ENCODE measurements at regions not wholly inside any gene's neighbourhood (a gene's known extent, or its start where the extent isn't known, plus 50 kb on each side); places are given as distances from the start of the nearest gene placed in this dataset.

DNA sequence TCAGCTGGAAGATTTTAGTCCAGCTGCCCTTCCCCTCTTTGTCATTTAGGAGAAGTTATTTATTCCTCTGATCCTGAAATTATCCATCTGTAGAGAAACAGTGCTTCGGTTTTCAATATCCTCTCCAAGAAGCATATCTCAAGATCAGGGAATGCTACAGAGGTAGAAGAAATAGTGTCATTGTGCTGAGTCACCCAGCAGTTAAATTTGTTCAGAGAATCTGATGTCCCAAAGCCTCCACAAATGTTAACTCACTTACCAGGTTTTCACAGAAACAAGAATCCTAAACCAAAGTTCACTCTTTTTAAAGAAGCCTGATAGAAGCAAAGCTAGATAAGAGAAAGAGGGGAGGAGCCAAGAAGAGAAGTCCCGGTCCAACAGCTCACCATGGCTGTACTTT is 480.7 kb upstream of the GYPC start:
- DNase-seq (ENCODE audit: low read depth): no peak
- Histone ChIP-seq H3K9ac (ENCODE audit: low read length) (no peak overlapping the region), H3K4me1 (ENCODE audit: control insufficient read depth, insufficient read depth, low read length) (no peaks in the 10 kb centered on the region), H3K4me3 (ENCODE audit: low read length) (no peak overlapping the region), H3K9me3 (ENCODE audit: control insufficient read depth, low read length) (no peaks in the 10 kb centered on the region), H3K27me3 (replicated peaks; ENCODE audit: control insufficient read depth, insufficient read depth, low read length) (no peaks in the 10 kb centered on the region), H3K36me3 (ENCODE audit: control insufficient read depth, insufficient read depth, low read length, severe bottlenecking) (no peaks in the 10 kb centered on the region)

DNA sequence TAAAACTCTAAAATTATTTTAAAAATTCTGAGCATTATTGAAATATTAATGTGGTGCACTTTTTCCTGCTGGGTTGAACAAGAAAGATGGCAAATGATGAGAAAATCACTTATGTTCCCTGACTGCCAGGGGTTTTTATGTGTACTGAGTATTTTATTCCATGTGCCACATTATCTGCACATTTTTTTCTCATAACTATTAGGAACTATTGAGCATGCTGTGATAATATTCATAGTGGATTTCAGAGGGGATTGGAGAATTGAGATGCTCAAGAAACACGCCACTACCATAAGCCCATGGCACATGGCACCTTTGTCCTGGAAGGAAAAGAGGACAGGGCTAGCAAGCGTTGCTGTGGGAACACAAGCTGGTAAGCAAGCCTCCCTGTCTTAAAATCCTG is 478.5 kb upstream of the GYPC start:
- Histone ChIP-seq H3K27me3 (replicated peaks; ENCODE audit: control insufficient read depth, insufficient read depth, low read length) (no peaks in the 10 kb centered on the region), H3K36me3 (ENCODE audit: control insufficient read depth, insufficient read depth, low read length, severe bottlenecking) (no peaks in the 10 kb centered on the region), H3K4me1 (ENCODE audit: control insufficient read depth, insufficient read depth, low read length) (no peaks in the 10 kb centered on the region)

DNA sequence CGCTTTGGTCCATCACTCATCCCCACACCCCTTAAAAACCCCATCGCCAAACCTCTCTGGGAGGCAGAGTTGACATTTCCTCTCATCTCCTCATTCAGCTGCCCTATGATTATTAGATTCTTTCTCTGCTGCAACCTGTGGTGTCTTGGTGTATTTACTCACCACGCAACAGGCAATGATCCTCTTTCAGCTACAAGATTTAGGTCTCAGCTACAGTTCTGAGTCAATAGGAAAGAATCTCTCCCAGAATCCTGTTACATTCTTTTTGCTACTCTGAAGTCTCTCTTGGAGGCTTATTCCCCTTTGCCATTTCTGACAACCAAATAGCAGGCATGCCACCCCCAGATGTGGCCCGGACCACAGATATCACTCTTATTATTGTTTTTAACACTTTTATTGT is 468.3 kb upstream of the GYPC start:
- Histone ChIP-seq H3K4me1 (ENCODE audit: control insufficient read depth, insufficient read depth, low read length) (no peaks in the 10 kb centered on the region), H3K36me3 (ENCODE audit: control insufficient read depth, insufficient read depth, low read length, severe bottlenecking) (no peaks in the 10 kb centered on the region), H3K9me3 (ENCODE audit: control insufficient read depth, low read length) (peaks cover 5% of the 10 kb centered on the region), H3K9ac (ENCODE audit: low read length) (no peak overlapping the region), H3K4me3 (ENCODE audit: low read length) (no peak overlapping the region), H3K27me3 (replicated peaks; ENCODE audit: control insufficient read depth, insufficient read depth, low read length) (no peaks in the 10 kb centered on the region)
- DNase-seq (ENCODE audit: low read depth): no peak

More for the DNA sequence above, 478.5 kb upstream of the GYPC start:
- Histone ChIP-seq H3K4me3 (ENCODE audit: low read length) (no peak overlapping the region), H3K9me3 (ENCODE audit: control insufficient read depth, low read length) (no peaks in the 10 kb centered on the region), H3K9ac (ENCODE audit: low read length) (no peak overlapping the region)
- no peak for DNase-seq (ENCODE audit: low read depth)

DNA sequence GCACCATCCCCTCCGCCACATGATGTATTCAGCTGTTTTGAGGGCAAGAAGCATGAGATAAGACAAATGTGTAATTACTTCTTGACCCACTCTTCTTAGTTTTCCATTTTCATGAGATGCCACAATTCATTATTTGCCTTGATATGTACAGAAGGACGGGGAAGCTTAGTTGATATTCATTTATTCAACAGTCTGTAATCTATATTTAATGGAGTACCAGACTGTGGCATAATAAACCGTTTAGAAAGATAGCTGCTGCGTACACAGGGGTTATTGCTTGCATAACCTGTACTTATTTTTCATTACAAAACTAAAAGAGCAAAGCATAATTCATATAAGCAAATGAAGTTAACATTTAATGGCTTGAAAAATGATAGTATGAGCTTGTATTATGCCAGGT is 466.4 kb upstream of the GYPC start:
- no peak for DNase-seq (ENCODE audit: low read depth)
- H3K9me3 ChIP-seq (ENCODE audit: control insufficient read depth, low read length): peaks cover 5% of the 10 kb centered on the region
- no peaks in the 10 kb centered on the region for H3K27me3 ChIP-seq (replicated peaks; ENCODE audit: control insufficient read depth, insufficient read depth, low read length)
- H3K9ac ChIP-seq (ENCODE audit: low read length): no peak overlapping the region
- no peaks in the 10 kb centered on the region for H3K4me1 ChIP-seq (ENCODE audit: control insufficient read depth, insufficient read depth, low read length)
- no peaks in the 10 kb centered on the region for H3K36me3 ChIP-seq (ENCODE audit: control insufficient read depth, insufficient read depth, low read length, severe bottlenecking)
- H3K4me3 ChIP-seq (ENCODE audit: low read length): no peak overlapping the region

DNA sequence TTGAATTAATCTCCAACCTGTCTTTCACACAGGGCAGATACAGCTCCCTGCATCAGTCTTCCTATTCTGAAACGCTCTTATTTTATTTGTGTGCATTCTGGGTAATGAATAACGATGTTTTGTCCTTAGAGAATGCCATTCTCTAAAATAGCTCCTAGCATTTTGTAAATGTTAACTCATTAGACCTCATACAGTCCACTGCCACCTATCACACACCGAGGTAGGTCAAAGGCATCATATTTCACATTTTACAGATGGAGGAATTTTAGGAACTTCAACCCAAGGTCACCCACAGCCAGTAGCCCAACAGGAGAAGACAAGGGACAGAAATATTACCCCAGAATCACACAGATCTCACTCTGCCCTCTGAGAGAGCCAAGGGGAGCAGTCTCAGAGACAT is 455.4 kb upstream of the GYPC start:
- no peak for DNase-seq (ENCODE audit: low read depth)
- Histone ChIP-seq H3K36me3 (ENCODE audit: control insufficient read depth, insufficient read depth, low read length, severe bottlenecking) (no peaks in the 10 kb centered on the region), H3K9ac (ENCODE audit: low read length) (no peak overlapping the region), H3K4me1 (ENCODE audit: control insufficient read depth, insufficient read depth, low read length) (no peaks in the 10 kb centered on the region), H3K4me3 (ENCODE audit: low read length) (no peak overlapping the region), H3K9me3 (ENCODE audit: control insufficient read depth, low read length) (no peaks in the 10 kb centered on the region), H3K27me3 (replicated peaks; ENCODE audit: control insufficient read depth, insufficient read depth, low read length) (peaks cover 2% of the 10 kb centered on the region)

DNA sequence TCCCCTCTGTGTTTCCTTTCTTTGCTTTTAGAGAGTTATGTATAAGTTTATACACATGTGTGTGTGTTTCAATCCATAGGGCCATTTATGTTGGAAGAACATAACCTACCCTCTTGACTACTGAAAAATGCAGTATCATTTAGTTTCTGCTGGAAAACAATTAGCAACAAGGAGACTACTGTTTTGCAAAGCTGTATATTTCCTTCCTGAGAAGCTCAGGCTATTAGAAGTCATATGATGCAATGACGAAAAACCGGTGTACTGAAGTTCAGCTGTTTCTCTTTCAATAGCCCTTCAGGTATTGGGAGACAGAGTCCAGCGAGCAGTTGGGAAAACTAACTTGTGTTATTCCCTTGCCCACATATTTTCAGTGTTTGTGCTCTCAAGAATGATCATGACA is 447.7 kb upstream of the GYPC start:
- Histone ChIP-seq H3K27me3 (replicated peaks; ENCODE audit: control insufficient read depth, insufficient read depth, low read length) (no peaks in the 10 kb centered on the region), H3K9me3 (ENCODE audit: control insufficient read depth, low read length) (no peaks in the 10 kb centered on the region), H3K9ac (ENCODE audit: low read length) (no peak overlapping the region), H3K4me3 (ENCODE audit: low read length) (no peak overlapping the region), H3K4me1 (ENCODE audit: control insufficient read depth, insufficient read depth, low read length) (no peaks in the 10 kb centered on the region), H3K36me3 (ENCODE audit: control insufficient read depth, insufficient read depth, low read length, severe bottlenecking) (no peaks in the 10 kb centered on the region)
- DNase-seq (ENCODE audit: low read depth): no peak

DNA sequence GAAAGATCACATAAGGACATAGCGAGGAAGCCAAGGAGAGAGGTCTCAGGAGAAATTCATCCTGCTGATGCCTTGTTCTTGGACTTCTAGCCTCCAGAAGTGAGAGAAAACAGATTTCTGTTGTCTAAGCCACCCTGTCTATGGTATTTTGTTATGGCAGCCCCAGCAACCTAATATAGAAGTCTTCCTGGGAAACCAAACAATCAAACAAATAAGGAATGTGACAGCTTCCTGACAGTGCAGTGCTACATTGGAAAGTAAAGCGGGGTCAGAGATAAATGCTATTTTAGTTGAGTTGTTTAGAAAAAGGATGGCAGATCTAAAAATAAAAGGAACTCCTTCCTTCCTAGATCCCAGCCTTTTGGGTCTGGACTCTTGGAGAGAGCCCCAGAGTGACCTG is 443.2 kb upstream of the GYPC start:
- DNase-seq (ENCODE audit: low read depth): no peak
- no peaks in the 10 kb centered on the region for H3K27me3 ChIP-seq (replicated peaks; ENCODE audit: control insufficient read depth, insufficient read depth, low read length)
- no peaks in the 10 kb centered on the region for H3K9me3 ChIP-seq (ENCODE audit: control insufficient read depth, low read length)
- H3K9ac ChIP-seq (ENCODE audit: low read length): no peak overlapping the region
- no peak overlapping the region for H3K4me3 ChIP-seq (ENCODE audit: low read length)
- no peaks in the 10 kb centered on the region for H3K4me1 ChIP-seq (ENCODE audit: control insufficient read depth, insufficient read depth, low read length)
- no peaks in the 10 kb centered on the region for H3K36me3 ChIP-seq (ENCODE audit: control insufficient read depth, insufficient read depth, low read length, severe bottlenecking)

DNA sequence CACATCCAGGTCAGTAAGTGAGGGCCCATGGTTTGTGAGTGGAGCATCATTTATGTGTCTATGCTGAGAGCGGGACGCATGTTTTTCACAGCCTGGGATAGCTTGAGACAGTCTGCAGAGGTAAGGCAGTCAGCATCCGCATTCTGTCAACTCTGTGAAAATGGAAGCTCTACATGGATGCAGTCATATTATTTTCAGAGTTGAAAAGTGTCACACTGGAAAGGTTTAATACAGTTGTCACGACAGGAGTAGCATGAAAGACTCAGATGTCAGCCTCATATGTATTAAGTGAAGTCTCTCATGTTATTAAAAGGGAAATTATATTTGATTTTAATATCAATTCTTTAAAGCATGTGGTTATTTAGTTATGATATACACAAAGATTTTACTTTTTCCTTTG is 436.9 kb upstream of the GYPC start:
- Histone ChIP-seq H3K4me3 (ENCODE audit: low read length) (no peak overlapping the region), H3K36me3 (ENCODE audit: control insufficient read depth, insufficient read depth, low read length, severe bottlenecking) (no peaks in the 10 kb centered on the region)
- no peak for DNase-seq (ENCODE audit: low read depth)

DNA sequence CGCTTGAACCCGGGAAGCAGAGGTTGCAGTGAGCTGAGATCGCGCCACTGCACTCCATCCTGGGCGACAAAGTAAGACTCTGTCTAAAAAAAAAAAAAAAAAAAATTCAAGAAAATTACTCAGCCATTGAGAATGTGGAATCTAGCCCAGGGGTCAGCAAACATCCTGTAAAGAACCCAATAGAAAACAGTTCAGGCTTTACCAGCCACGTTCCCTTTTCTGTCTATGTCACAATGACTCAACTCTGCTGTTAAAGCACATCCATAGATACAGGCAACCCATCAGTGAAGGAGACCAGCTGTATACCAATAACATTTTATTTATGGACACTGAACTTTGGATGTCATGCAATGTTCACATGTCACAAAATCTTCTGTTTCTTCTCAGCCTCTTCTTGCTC is 435.6 kb upstream of the GYPC start:
- Histone ChIP-seq H3K9ac (ENCODE audit: low read length) (no peak overlapping the region), H3K4me3 (ENCODE audit: low read length) (no peak overlapping the region), H3K36me3 (ENCODE audit: control insufficient read depth, insufficient read depth, low read length, severe bottlenecking) (no peaks in the 10 kb centered on the region), H3K27me3 (replicated peaks; ENCODE audit: control insufficient read depth, insufficient read depth, low read length) (no peaks in the 10 kb centered on the region), H3K4me1 (ENCODE audit: control insufficient read depth, insufficient read depth, low read length) (peaks cover 5% of the 10 kb centered on the region), H3K9me3 (ENCODE audit: control insufficient read depth, low read length) (no peaks in the 10 kb centered on the region)
- DNase-seq (ENCODE audit: low read depth): no peak

More for the DNA sequence above, 436.9 kb upstream of the GYPC start:
- H3K4me1 ChIP-seq (ENCODE audit: control insufficient read depth, insufficient read depth, low read length): peaks cover 2% of the 10 kb centered on the region
- H3K9ac ChIP-seq (ENCODE audit: low read length): no peak overlapping the region
- no peaks in the 10 kb centered on the region for H3K27me3 ChIP-seq (replicated peaks; ENCODE audit: control insufficient read depth, insufficient read depth, low read length)
- H3K9me3 ChIP-seq (ENCODE audit: control insufficient read depth, low read length): no peaks in the 10 kb centered on the region

DNA sequence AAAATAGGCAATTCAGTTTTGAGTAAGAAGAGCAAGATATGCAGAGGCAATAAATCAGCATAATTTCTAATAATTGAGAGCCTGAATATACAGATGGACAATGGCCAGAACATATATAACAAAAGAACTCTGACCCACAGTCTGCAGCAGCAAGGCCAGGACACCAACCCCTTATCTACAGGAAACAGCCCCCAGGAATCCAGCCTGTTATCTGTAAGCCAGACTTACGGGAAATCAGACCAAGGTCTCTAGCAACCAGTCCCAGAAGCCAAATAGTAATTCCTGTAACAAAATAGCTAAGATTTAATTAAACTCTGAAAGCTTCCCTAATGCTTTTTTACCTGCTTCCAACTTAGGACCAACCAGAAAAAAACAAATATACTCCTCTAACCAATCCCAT is 434.5 kb upstream of the GYPC start:
- Histone ChIP-seq H3K9ac (ENCODE audit: low read length) (no peak overlapping the region), H3K4me1 (ENCODE audit: control insufficient read depth, insufficient read depth, low read length) (peaks cover 5% of the 10 kb centered on the region), H3K36me3 (ENCODE audit: control insufficient read depth, insufficient read depth, low read length, severe bottlenecking) (no peaks in the 10 kb centered on the region), H3K27me3 (replicated peaks; ENCODE audit: control insufficient read depth, insufficient read depth, low read length) (no peaks in the 10 kb centered on the region), H3K4me3 (ENCODE audit: low read length) (no peak overlapping the region), H3K9me3 (ENCODE audit: control insufficient read depth, low read length) (no peaks in the 10 kb centered on the region)
- DNase-seq (ENCODE audit: low read depth): no peak

DNA sequence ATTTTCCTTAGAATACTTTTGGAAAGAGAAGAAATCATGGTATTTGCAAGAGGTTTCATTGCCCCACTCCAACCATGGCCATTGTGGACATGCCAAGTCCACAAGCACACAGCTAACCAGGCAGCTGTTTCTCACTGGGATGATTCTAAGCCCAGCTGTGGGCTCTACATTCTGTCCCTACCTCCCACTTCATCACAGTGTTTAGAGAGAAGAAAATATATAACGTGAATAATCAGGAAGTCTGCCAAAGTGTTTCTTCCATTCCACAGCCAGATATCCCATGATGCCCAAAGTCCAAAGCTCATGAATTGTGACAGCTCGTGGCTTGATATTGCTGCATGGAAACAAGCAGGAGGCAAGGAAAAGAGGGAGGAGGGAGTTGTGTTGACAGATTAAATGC is 433.7 kb upstream of the GYPC start:
- H3K4me1 ChIP-seq (ENCODE audit: control insufficient read depth, insufficient read depth, low read length): peaks cover 5% of the 10 kb centered on the region
- H3K9me3 ChIP-seq (ENCODE audit: control insufficient read depth, low read length): no peaks in the 10 kb centered on the region
- no peaks in the 10 kb centered on the region for H3K27me3 ChIP-seq (replicated peaks; ENCODE audit: control insufficient read depth, insufficient read depth, low read length)
- no peak overlapping the region for H3K4me3 ChIP-seq (ENCODE audit: low read length)
- no peaks in the 10 kb centered on the region for H3K36me3 ChIP-seq (ENCODE audit: control insufficient read depth, insufficient read depth, low read length, severe bottlenecking)
- H3K9ac ChIP-seq (ENCODE audit: low read length): no peak overlapping the region
- no peak for DNase-seq (ENCODE audit: low read depth)

DNA sequence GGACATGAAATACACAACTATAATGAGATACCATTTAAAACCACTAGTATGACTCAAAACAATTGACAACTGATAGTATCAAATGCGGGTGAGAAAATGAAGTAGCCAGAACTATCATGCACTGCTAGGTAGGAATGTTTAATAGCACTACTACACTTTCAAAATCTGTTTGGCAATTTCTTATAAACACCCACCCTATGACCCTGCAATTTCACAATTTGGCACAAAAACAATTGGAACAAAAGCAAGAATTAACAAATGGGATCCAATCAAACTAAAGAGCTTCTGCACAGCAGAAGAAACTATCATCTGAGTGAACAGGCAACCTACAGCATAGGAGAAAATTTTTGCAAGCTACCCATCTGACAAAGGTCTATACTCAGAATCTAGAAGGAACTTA is 431.2 kb upstream of the GYPC start:
- no peak overlapping the region for H3K9ac ChIP-seq (ENCODE audit: low read length)
- no peak for DNase-seq (ENCODE audit: low read depth)
- peaks cover 5% of the 10 kb centered on the region for H3K4me1 ChIP-seq (ENCODE audit: control insufficient read depth, insufficient read depth, low read length)
- no peak overlapping the region for H3K4me3 ChIP-seq (ENCODE audit: low read length)
- no peaks in the 10 kb centered on the region for H3K36me3 ChIP-seq (ENCODE audit: control insufficient read depth, insufficient read depth, low read length, severe bottlenecking)
- no peaks in the 10 kb centered on the region for H3K27me3 ChIP-seq (replicated peaks; ENCODE audit: control insufficient read depth, insufficient read depth, low read length)
- H3K9me3 ChIP-seq (ENCODE audit: control insufficient read depth, low read length): peaks cover 14% of the 10 kb centered on the region

All from adipocyte (in vitro differentiated cells).